Testis (tissue), 2 donors: ENCODE measurements at regions not wholly inside any gene's neighbourhood (a gene's known extent, or its start where the extent isn't known, plus 50 kb on each side); places are given as distances from the start of the nearest gene placed in this dataset.

Experiments used
- POLR2A ChIP-seq: fragments of 450-650 bp; IDR thresholded peaks from one replicate; pipeline ENCODE4 v1.6.1; 2017; ENCODE audit warnings: antibody characterized with exemption, mild to moderate bottlenecking, moderate library complexity
- TF ChIP-seq, protein P1 (sequence below), 3 experiments: fragments of 450-650 bp in 2 of 3; fragments of 200-600 bp in 1 of 3; sonication (generic) in 1 of 3; IDR thresholded peaks; one replicate each; pipeline ENCODE4 v1.5.1; 2016 to 2019; ENCODE audit warnings: antibody characterized with exemption in 3 of 3, mild to moderate bottlenecking in 2 of 3, moderate library complexity in 1 of 3

DNA sequence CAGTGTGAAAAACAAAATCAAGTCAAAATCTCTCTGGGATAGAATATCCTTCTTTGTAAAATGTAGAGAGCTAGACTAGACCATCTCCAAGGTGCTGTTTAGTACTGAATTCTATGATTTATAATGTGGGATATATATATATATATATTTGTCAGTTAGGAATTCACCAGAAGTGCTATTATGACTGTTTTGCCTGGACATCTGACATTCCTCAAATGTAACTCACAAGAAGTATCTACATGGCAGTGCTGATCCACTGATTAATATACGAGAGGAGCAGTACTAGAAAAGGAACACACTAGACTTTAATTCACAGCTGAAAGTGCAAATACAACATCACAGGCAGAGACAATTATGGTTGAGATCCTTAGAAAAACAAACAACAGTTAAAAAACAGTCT lies 208.9 kb downstream of the GBA3 start:
- no peak for TF ChIP-seq POLR2A
- TF ChIP-seq, protein P1, sequence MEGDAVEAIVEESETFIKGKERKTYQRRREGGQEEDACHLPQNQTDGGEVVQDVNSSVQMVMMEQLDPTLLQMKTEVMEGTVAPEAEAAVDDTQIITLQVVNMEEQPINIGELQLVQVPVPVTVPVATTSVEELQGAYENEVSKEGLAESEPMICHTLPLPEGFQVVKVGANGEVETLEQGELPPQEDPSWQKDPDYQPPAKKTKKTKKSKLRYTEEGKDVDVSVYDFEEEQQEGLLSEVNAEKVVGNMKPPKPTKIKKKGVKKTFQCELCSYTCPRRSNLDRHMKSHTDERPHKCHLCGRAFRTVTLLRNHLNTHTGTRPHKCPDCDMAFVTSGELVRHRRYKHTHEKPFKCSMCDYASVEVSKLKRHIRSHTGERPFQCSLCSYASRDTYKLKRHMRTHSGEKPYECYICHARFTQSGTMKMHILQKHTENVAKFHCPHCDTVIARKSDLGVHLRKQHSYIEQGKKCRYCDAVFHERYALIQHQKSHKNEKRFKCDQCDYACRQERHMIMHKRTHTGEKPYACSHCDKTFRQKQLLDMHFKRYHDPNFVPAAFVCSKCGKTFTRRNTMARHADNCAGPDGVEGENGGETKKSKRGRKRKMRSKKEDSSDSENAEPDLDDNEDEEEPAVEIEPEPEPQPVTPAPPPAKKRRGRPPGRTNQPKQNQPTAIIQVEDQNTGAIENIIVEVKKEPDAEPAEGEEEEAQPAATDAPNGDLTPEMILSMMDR (IDR thresholded peaks at IDR 0.05), result no peak
